Hepatocyte (in vitro differentiated cells): ENCODE measurements at regions not wholly inside any gene's neighbourhood (a gene's known extent, or its start where the extent isn't known, plus 50 kb on each side); places are given as distances from the start of the nearest gene placed in this dataset.

Experiments used
- CTCF ChIP-seq: fragments of 200-600 bp; sonication (generic); IDR thresholded peaks from 2 replicates; pipeline ENCODE4 v1.5.1; 2016; ENCODE audit warnings: antibody characterized with exemption, mild to moderate bottlenecking; ENCODE audit not compliant: poor library complexity
- EZH2 ChIP-seq: fragments of 200-600 bp; sonication (generic); IDR thresholded peaks from 2 replicates; pipeline ENCODE4 v1.6.1; 2016; ENCODE audit warnings: antibody characterized with exemption, mild to moderate bottlenecking, borderline replicate concordance
- EZH2phosphoT487 ChIP-seq: fragments of 200-600 bp; sonication (generic); IDR thresholded peaks from one replicate; pipeline ENCODE4 v1.6.1; 2018; ENCODE audit warnings: antibody characterized with exemption, mild to moderate bottlenecking, low read depth, moderate library complexity; ENCODE audit not compliant: unreplicated experiment, severe bottlenecking

GRCh38 chr2:77938462-77938861 lies 416.3 kb upstream of the LRRTM4 start:
- TF ChIP-seq CTCF: no peak
- no peak for TF ChIP-seq EZH2
- TF ChIP-seq EZH2phosphoT487: no peak
